ENCODE measurements at regions not wholly inside any gene's neighbourhood (a gene's known extent, or its start where the extent isn't known, plus 50 kb on each side); places are given as distances from the start of the nearest gene placed in this dataset.
"Not testable (repeated sequence)": the region's sequence is repeated elsewhere in the genome, so short reads cannot be mapped to it uniquely, and the experiment has no call there.

- no peak for DNase-seq
Observed at GRCh38 chr14:44783901-44784300, 177.8 kb downstream of the KLHL28 start.

- DNase-seq = no peak
Observed at GRCh38 chr14:44782775-44783238, 178.9 kb downstream of the KLHL28 start.

GRCh38 chr14:44780989-44781388 is 180.8 kb downstream of the KLHL28 start:
- DNase-seq = no peak

- DNase-seq = no peak
Observed at GRCh38 chr14:44778604-44779003, 183.1 kb downstream of the KLHL28 start.

- DNase-seq = no peak
Observed at GRCh38 chr14:44777584-44777983, 184.2 kb downstream of the KLHL28 start.

GRCh38 chr14:44775248-44775647 is 186.5 kb downstream of the KLHL28 start:
- DNase-seq = no peak

GRCh38 chr14:44774396-44774795 is 187.4 kb downstream of the KLHL28 start:
- DNase-seq = no peak

- DNase-seq = no peak
Observed at GRCh38 chr14:44771496-44771895, 190.3 kb downstream of the KLHL28 start.

- DNase-seq = no peak
Observed at GRCh38 chr14:44770201-44770600, 191.5 kb downstream of the KLHL28 start.

- no peak for DNase-seq
Observed at GRCh38 chr14:44768935-44769334, 192.8 kb downstream of the KLHL28 start.

- DNase-seq = no peak
Observed at GRCh38 chr14:44767646-44768173, 194.0 kb downstream of the KLHL28 start.

- no peak for DNase-seq
Observed at GRCh38 chr14:44766285-44766684, 195.5 kb downstream of the KLHL28 start.

- DNase-seq = no peak
Observed at GRCh38 chr14:44763356-44763755, 198.4 kb downstream of the KLHL28 start.

GRCh38 chr14:44759277-44759676 is 202.5 kb downstream of the KLHL28 start:
- no peak for DNase-seq

GRCh38 chr14:44756554-44756953 is 205.2 kb downstream of the KLHL28 start:
- no peak for DNase-seq

GRCh38 chr14:44745371-44745770 is 216.4 kb downstream of the KLHL28 start:
- no peak for DNase-seq

- DNase-seq = no peak
Observed at GRCh38 chr14:44742202-44742601, 219.5 kb downstream of the KLHL28 start.

- DNase-seq = no peak
Observed at GRCh38 chr14:44741431-44741830, 220.3 kb downstream of the KLHL28 start.

GRCh38 chr14:44736326-44736725 is 225.4 kb downstream of the KLHL28 start:
- DNase-seq = no peak

GRCh38 chr14:44732144-44732543 is 225.1 kb upstream of the FSCB start:
- no peak for DNase-seq

GRCh38 chr14:44730860-44731259 is 223.8 kb upstream of the FSCB start:
- DNase-seq = no peak

- not testable (repeated sequence) for DNase-seq
Observed at GRCh38 chr14:44721395-44721794, 214.3 kb upstream of the FSCB start.

- DNase-seq = no peak
Observed at GRCh38 chr14:44720707-44721106, 213.6 kb upstream of the FSCB start.

- no peak for DNase-seq
Observed at GRCh38 chr14:44712024-44712815, 205.1 kb upstream of the FSCB start.
